ENCODE measurements at regions not wholly inside any gene's neighbourhood (a gene's known extent, or its start where the extent isn't known, plus 50 kb on each side); places are given as distances from the start of the nearest gene placed in this dataset.

GRCh38 chr15:98519767-98520550, 128.4 kb upstream of the IGF1R start:
- H3K27ac Mint-ChIP-seq, result no peak overlapping the region
- H3K36me3 Mint-ChIP-seq (ENCODE audit: low read depth), result no peaks in the 10 kb centered on the region
- H3K4me3 Mint-ChIP-seq, result no peak overlapping the region
- H3K9me3 Mint-ChIP-seq, result no peaks in the 10 kb centered on the region
- peaks cover 7% of the 10 kb centered on the region for H3K4me1 Mint-ChIP-seq (ENCODE audit: low read depth)
- intact Hi-C loops (cut with micrococcal nuclease), result loop anchor here (1.0 to 5.0 kb wide), 5 partner anchors 139 to 557 kb away; no protein-coding TSS in a partner anchor
- H3K27me3 Mint-ChIP-seq, result peaks cover 5% of the 10 kb centered on the region

- intact Hi-C loops (cut with micrococcal nuclease), result no loop called here
- no peaks in the 10 kb centered on the region for H3K36me3 Mint-ChIP-seq (ENCODE audit: low read depth)
Measured at GRCh38 chr15:98522127-98522526, 126.2 kb upstream of the IGF1R start.

GRCh38 chr15:98523912-98524662, 124.3 kb upstream of the IGF1R start:
- Mint-ChIP-seq H3K4me3 (no peak overlapping the region), H3K4me1 (ENCODE audit: low read depth) (peaks cover 10% of the 10 kb centered on the region), H3K27me3 (peaks cover 11% of the 10 kb centered on the region), H3K9me3 (no peaks in the 10 kb centered on the region), H3K27ac (no peak overlapping the region), H3K36me3 (ENCODE audit: low read depth) (no peaks in the 10 kb centered on the region)
- intact Hi-C loops (cut with micrococcal nuclease), result no loop called here

More at GRCh38 chr15:98522127-98522526, 126.2 kb upstream of the IGF1R start:
- Mint-ChIP-seq H3K27ac (no peak overlapping the region), H3K27me3 (peaks cover 10% of the 10 kb centered on the region), H3K9me3 (no peaks in the 10 kb centered on the region), H3K4me3 (no peak overlapping the region), H3K4me1 (ENCODE audit: low read depth) (peaks cover 14% of the 10 kb centered on the region)

GRCh38 chr15:98524838-98525660, 123.3 kb upstream of the IGF1R start:
- no peak overlapping the region for H3K4me3 Mint-ChIP-seq
- H3K27ac Mint-ChIP-seq, result no peak overlapping the region
- no peaks in the 10 kb centered on the region for H3K36me3 Mint-ChIP-seq (ENCODE audit: low read depth)
- intact Hi-C loops (cut with micrococcal nuclease), result no loop called here
- H3K9me3 Mint-ChIP-seq, result no peaks in the 10 kb centered on the region
- peaks cover 15% of the 10 kb centered on the region for H3K27me3 Mint-ChIP-seq
- peaks cover 7% of the 10 kb centered on the region for H3K4me1 Mint-ChIP-seq (ENCODE audit: low read depth)

GRCh38 chr15:98525661-98526001, 122.7 kb upstream of the IGF1R start:
- intact Hi-C loops (cut with micrococcal nuclease), result no loop called here
- Mint-ChIP-seq H3K4me1 (ENCODE audit: low read depth) (peaks cover 7% of the 10 kb centered on the region), H3K36me3 (ENCODE audit: low read depth) (no peaks in the 10 kb centered on the region), H3K9me3 (no peaks in the 10 kb centered on the region), H3K27ac (no peak overlapping the region), H3K27me3 (peaks cover 16% of the 10 kb centered on the region), H3K4me3 (no peak overlapping the region)

GRCh38 chr15:98526094-98526493, 122.2 kb upstream of the IGF1R start:
- Mint-ChIP-seq H3K36me3 (ENCODE audit: low read depth) (no peaks in the 10 kb centered on the region), H3K27me3 (peaks cover 19% of the 10 kb centered on the region), H3K27ac (no peak overlapping the region), H3K4me3 (no peak overlapping the region), H3K9me3 (no peaks in the 10 kb centered on the region), H3K4me1 (ENCODE audit: low read depth) (peaks cover 7% of the 10 kb centered on the region)
- intact Hi-C loops (cut with micrococcal nuclease), result no loop called here

GRCh38 chr15:98528046-98528725, 120.2 kb upstream of the IGF1R start:
- Mint-ChIP-seq H3K9me3 (no peaks in the 10 kb centered on the region), H3K4me1 (ENCODE audit: low read depth) (peaks cover 7% of the 10 kb centered on the region), H3K27me3 (peaks cover 18% of the 10 kb centered on the region), H3K27ac (no peak overlapping the region), H3K4me3 (no peak overlapping the region), H3K36me3 (ENCODE audit: low read depth) (no peaks in the 10 kb centered on the region)
- intact Hi-C loops (cut with micrococcal nuclease), result no loop called here

- intact Hi-C loops (cut with micrococcal nuclease), result no loop called here
- H3K36me3 Mint-ChIP-seq (ENCODE audit: low read depth), result no peaks in the 10 kb centered on the region
- no peak overlapping the region for H3K4me3 Mint-ChIP-seq
- H3K4me1 Mint-ChIP-seq (ENCODE audit: low read depth), result peaks cover 7% of the 10 kb centered on the region
- H3K9me3 Mint-ChIP-seq, result no peaks in the 10 kb centered on the region
- H3K27ac Mint-ChIP-seq, result no peak overlapping the region
- peaks cover 18% of the 10 kb centered on the region for H3K27me3 Mint-ChIP-seq
Measured at GRCh38 chr15:98529205-98530145, 118.9 kb upstream of the IGF1R start.

- H3K9me3 Mint-ChIP-seq, result no peaks in the 10 kb centered on the region
- no peaks in the 10 kb centered on the region for H3K36me3 Mint-ChIP-seq (ENCODE audit: low read depth)
- peaks cover 15% of the 10 kb centered on the region for H3K27me3 Mint-ChIP-seq
- intact Hi-C loops (cut with micrococcal nuclease), result no loop called here
- H3K4me1 Mint-ChIP-seq (ENCODE audit: low read depth), result peaks cover 2% of the 10 kb centered on the region
- no peak overlapping the region for H3K27ac Mint-ChIP-seq
- no peak overlapping the region for H3K4me3 Mint-ChIP-seq
Measured at GRCh38 chr15:98530570-98530969, 117.8 kb upstream of the IGF1R start.

- H3K4me3 Mint-ChIP-seq, result no peak overlapping the region
- intact Hi-C loops (cut with micrococcal nuclease), result no loop called here
- H3K36me3 Mint-ChIP-seq (ENCODE audit: low read depth), result no peaks in the 10 kb centered on the region
- H3K9me3 Mint-ChIP-seq, result no peaks in the 10 kb centered on the region
- H3K27ac Mint-ChIP-seq, result no peak overlapping the region
- H3K27me3 Mint-ChIP-seq, result peaks cover 13% of the 10 kb centered on the region
- H3K4me1 Mint-ChIP-seq (ENCODE audit: low read depth), result no peaks in the 10 kb centered on the region
Measured at GRCh38 chr15:98532063-98532462, 116.3 kb upstream of the IGF1R start.

- no peaks in the 10 kb centered on the region for H3K4me1 Mint-ChIP-seq (ENCODE audit: low read depth)
- intact Hi-C loops (cut with micrococcal nuclease), result no loop called here
- no peak overlapping the region for H3K4me3 Mint-ChIP-seq
- H3K36me3 Mint-ChIP-seq (ENCODE audit: low read depth), result no peaks in the 10 kb centered on the region
- H3K9me3 Mint-ChIP-seq, result no peaks in the 10 kb centered on the region
- peaks cover 14% of the 10 kb centered on the region for H3K27me3 Mint-ChIP-seq
- H3K27ac Mint-ChIP-seq, result no peak overlapping the region
Measured at GRCh38 chr15:98536976-98537375, 111.4 kb upstream of the IGF1R start.

- H3K36me3 Mint-ChIP-seq (ENCODE audit: low read depth), result no peaks in the 10 kb centered on the region
- no peak overlapping the region for H3K4me3 Mint-ChIP-seq
- no peak overlapping the region for H3K27ac Mint-ChIP-seq
- no peaks in the 10 kb centered on the region for H3K9me3 Mint-ChIP-seq
- H3K4me1 Mint-ChIP-seq (ENCODE audit: low read depth), result no peaks in the 10 kb centered on the region
- peaks cover 12% of the 10 kb centered on the region for H3K27me3 Mint-ChIP-seq
- intact Hi-C loops (cut with micrococcal nuclease), result no loop called here
Measured at GRCh38 chr15:98537516-98538060, 110.8 kb upstream of the IGF1R start.
